ENCODE measurements at regions not wholly inside any gene's neighbourhood (a gene's known extent, or its start where the extent isn't known, plus 50 kb on each side); places are given as distances from the start of the nearest gene placed in this dataset.
A peak's percentile ranks its signal among the peaks of the same experiment; 100 is the strongest.
"Not testable (repeated sequence)": the region's sequence is repeated elsewhere in the genome, so short reads cannot be mapped to it uniquely, and the experiment has no call there.

DNA sequence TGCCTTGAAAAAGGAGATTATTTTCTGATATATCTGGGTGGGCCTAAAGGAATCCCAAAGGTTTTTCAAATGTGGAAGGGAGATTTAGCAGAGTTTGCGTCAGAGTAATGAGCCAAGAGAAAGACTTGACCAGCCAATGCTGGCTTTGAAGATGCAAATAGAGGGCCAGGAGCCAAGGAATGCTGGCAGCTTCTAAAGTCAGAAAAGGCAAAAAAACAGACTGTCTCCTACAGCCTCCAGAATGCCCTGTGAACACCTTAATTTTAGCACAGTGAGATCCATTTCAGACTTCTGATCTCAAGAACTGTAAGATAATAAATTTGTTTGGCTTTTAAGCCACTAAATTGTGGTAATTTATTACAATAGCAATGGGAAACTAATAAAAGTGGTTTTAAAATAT, 122.6 kb upstream of the FREM1 start:
- DNase-seq, result no peak

DNA sequence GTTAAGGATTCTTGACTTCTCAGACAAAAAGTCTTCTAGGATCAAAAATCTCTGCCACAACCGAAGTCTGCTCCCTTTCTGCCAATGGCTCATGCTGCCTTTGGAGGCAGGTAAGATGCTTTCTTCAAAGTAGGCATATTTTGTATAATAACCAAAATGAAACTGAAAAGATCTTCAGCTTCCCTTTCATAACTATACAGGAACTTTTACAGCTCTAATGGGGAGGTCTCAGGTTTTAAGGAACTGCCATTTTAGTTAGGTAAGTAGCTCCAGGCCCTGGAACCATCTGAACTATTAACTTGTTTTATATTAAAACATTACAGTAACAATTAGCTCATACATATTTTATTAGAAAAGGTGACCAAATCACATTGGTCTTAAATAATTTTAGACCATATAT, 110.9 kb upstream of the FREM1 start:
- DNase-seq, result no peak

DNA sequence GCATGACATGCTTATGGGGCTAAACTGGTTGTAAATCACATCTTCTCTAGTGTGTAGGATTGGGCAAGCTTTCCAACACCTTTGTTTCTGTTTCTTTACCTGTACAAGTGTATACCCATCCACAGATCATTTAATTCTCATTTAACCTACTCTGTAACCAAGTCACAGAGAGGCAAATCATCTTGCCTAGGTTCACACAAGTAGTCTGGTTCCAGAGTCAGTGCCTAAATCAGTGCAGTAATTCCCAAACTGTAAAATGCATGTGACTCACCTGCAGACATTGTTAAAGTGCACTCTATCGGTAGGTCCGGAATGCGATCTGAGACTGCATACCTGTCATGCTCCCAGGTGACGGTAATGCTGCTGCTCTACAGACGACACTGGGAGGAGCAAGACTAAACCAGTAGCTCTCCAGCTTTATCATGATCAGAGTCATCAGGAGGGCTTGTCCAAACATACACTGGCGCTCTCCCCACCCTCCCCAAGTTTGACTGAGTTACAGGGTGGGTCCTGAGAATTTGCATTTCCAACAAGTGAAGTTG, 107.9 kb upstream of the FREM1 start:
- DNase-seq, result no peak

DNA sequence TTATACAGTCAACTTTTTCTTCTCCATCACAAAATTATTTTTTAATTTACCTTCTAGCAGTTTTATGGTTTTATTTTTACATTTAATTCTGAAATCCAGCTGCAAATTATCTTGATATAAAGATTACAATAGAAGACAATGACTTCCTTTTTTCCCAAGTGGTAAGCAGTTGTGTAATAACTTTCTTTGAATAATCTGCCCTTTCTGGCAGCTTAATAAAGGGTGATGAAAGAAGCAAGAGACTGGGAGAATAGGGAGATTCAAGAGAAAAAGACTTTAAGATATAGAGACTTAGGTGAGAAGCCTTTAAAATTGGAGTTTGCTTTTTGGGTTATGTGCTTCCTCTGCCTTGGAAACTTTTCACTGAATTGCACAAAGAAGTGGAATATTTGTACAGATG, 100.4 kb upstream of the FREM1 start:
- DNase-seq, result no peak

DNA sequence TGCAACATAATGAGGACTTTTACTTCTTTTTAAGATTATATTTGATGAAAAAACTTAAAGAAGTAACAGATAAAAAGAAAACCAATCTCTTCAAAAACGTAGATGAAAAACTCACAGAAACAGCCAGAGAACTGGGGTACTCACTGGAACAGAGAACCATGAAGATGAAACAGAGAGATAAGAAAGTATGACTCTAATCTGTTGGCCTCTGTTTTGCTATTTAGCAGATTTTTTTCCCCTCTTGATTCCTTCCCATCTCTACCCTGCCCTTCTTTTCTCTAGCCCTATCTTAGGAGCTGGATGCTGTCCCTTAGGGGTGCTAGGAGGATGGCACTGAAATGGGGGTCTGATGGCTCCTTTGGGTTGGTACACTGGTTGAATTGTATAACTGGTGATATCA, 97.5 kb upstream of the FREM1 start:
- DNase-seq, result no peak

DNA sequence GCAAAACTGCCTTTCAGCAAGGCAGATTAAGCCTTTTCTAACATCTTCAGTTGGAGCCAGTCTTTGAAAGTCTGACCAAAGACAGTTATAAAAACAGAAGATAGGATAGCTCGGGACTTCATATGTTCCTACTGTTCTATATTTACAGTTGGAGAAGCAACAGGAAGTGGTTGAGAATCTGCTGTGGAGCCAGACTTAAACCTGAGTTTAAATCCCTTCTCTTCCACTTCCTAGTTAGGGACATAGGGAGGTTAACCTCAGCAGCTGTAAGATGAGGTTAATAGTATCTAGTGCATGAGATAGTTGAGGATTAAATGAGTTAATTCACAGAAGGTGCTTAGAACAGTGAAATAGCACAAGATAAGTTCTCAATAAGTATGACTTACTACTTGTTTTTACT, 84.5 kb upstream of the FREM1 start:
- no peak for DNase-seq

DNA sequence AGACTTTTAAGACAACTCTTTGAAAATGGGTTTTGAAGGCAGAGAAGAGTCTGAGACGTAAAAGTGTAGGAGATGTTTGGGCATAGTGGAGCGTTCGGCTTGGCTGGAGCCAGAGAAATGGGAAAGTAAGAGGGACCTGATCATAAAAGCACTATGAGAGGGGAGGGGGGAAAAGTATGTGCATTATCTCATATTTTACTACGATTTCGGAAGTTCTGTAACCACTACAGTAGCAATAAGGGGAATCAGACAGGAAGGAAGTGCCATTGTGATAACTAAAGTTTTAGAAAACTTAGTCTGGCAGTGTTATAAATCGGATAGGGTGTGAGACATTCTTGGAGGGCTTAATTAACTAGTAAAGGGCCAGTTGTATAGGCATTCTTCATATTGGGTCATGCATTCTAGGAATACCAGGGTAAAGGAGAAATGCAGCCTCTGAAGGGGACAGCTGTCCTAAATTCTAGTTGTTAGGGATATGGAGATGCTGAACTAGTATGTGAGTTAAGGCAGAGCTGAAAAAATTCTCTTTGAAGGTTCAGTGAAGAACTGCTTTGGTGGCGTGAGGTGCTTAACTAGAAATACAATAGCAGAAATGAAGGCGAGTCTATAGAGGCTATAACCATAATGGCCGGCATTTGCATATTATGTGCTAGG, 83.8 kb upstream of the FREM1 start:
- no peak for DNase-seq

DNA sequence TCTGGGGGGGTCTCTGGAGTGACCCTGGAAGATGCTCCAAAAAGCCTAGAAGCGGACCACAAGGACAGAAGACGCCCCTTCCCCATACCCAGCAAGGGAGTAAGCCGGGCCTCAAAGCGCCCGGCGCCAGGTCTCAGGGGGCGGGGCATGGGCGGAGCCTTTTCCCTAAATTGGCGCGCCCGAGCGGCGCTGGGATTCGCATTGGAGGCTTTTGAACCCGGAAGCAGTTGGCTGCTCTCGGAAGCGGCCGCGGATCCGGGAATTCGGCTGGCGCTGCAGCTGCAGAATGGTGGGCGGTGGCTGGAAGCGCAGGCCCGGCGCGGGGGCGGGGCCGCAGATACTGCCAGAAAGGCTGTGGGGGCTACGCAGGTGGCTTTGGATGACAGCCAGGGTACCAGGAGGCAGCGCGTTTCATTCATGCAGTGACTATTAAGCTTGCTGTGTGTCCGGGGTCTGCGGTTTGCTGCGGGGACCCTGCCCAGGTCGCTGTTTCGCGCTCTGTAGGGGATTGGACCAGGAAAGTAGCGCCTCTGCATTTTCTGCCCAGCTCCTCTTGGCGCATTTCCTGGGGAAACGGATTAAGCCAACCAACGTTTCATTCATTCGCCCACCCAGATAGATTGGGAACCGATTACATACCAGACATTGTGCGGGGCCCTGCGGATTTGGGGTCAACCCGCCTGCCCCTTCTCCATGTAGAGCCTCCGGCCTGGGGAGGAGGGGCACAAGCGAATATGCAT, 83.0 kb upstream of the FREM1 start:
- DNase-seq, result peak; percentile 78

DNA sequence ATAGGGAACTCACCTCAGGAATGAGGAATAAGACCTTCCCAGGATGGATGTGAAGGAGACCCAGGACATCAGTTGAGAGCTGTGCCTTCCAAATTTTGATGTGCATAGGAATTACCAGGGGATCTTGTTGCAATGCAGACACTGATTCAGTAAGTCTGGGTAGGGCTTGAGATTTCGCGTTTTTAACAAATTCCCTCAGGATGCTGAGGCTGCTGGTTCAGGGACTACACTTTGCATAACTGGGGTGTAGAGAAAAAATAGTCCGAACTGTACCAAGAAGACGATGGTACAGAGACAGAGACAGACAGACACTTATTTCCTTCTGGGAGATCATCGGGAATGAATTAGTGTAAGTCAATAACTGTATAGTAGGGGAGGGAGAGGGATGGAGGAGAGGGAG, 82.3 kb upstream of the FREM1 start:
- peak; percentile 49 for DNase-seq

DNA sequence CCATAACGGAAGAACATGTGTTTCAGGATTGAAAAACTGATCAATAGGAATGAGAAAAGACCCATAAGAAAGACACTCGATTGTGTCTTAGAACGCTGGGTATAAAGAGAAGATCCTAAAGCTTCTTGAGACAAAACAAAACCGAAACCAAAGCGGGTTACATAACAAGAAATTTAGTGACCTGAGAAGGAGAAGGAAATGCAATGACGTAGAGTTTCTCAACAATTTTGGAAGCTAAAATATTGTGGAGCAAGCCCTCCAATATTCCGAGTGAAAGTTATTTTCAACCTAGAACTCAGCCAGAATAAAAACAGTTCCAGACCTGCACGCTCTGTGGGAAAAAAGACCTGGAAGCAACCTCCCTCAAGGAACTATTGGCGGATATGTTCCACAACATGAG, 81.9 kb upstream of the FREM1 start:
- DNase-seq, result peak; percentile 43

DNA sequence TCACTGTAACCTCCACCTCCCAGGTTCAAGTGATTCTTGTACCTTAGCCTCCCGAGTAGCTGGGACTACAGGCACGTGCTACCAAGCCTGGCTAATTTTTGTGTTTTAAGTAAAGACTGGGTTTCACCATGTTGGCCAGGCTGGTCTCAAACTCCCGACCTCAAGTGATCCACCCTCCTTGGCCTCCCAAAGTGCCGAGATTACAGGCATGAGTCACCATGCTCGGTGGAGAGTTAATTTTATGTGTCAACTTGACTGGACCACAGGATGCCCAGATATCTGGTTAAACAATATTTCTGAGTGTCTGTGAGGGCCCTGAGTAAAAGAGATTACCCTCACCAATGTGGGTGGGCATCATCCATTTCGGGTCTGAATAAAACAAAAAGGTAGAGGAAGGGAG, 80.4 kb upstream of the FREM1 start:
- not testable (repeated sequence) for DNase-seq

DNA sequence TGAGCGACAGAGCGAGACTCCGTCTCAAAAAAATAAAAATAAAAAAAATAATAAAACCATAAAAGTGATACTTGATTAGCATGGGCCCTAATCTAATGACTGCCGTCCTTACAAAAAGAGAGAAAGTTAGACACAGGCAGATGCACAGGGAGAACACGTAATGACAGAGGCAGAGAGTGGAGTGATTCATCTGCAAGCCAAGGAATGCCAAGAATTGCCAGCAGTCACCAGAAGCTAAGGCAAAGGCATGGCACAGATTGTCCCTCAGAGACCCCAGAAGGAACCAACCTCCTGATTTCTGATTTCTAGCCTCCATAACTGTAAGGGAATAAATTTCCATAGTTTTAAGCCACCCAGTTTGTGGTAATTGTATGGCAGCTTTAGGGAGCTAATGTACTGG, 79.6 kb upstream of the FREM1 start:
- no peak for DNase-seq

DNA sequence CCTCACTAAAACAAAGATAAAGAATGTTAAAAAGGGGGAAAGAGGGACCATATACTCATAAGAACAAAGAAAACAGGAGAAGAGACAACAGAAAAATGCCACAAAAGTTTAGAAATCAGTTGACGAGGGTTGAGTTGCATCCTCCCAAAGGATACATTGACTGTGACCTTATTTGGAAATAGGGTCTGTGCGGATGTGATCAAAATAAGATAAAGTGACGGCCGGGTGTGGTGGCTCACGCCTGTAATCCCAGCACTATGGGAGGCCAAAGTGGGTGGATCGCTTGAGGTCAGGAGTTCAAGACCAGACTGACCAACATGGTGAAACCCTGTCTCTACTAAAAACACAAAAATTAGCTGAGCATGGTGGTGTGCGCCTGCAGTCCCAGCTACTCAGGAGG, 79.1 kb upstream of the FREM1 start:
- not testable (repeated sequence) for DNase-seq

DNA sequence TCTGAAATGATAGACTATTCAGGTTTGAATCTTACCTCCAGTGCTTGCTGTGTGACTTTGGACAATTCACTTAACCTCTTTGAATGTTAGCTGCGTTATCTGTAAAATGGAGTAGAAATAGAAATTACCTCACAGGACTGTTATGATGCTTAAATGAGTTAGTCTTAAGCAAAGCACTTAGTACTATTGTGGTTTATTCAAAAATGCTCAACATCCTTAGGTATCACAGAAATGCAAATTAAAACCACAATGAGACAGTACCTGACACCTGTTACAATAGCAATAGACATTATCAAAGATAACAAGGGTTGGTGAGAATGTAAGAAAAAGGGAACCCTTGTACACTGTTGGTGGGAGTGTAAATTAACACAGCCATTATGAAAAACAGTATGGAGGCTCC, 77.6 kb upstream of the FREM1 start:
- DNase-seq, result no peak

DNA sequence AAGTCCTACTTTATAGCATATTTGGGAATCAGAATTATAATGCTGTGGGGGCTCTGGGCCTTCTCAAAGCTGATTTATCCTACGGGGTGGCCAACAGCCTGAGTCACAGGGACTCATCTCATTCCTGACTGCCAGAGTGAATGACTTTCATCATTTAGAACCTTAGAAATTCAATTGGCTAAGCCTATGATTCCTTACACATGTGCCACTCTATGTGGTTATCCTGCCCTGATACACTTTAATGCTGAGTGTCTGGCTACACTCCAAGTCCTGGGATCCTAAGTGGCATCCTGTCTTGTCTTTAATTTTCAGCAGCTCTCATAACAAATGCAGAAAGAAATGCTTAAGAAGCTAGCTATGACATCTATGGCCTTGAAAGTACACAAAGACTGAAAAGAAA, 75.2 kb upstream of the FREM1 start:
- no peak for DNase-seq

DNA sequence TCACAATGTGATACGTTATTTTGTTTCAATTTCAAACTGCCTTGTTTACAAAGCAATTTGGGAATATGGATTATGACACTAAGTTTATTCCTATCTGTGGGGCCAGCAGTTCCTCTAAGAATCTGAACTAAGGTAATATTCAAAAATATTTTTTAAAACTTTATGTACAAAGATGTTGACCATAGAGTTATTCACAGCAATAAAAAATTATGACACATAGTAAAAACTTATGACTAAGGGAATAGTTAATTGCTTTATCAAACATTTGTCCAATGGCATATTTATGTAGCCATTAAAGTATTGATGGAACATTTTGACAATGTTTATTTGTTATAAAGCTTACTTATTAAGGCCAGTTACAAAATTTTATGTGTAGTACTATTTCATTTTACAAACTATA, 73.4 kb upstream of the FREM1 start:
- no peak for DNase-seq

DNA sequence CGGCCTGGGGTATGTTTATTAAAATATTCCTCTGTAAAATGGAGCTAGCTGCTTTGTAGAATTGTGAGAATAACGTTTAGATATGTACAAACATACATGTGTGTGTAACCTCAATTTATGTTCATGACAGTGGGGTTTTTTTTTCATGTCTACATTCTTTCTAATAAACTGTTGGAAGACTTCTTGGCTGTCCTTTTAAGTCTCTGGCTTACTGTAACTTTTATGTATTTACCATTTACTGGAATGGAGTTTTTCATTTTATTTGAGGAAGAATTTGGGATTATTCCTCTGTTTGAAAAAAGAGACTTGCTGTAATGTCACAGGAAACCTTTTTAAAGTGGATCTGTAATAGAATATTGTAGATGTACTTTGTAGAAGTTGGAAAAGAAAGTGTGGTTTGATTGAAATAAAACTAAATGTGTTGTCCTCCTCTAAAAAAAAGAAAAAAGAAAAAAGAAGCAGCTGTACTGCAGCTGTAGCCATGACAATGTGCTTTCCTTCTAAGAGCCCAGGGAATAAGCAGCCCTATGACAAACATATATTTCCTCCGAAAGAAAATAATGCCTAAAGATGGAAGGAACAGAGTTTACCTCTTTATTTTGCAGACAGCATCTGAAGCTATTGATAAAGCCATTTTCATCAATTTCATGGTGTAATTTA, 71.2 kb upstream of the FREM1 start:
- DNase-seq, result no peak

DNA sequence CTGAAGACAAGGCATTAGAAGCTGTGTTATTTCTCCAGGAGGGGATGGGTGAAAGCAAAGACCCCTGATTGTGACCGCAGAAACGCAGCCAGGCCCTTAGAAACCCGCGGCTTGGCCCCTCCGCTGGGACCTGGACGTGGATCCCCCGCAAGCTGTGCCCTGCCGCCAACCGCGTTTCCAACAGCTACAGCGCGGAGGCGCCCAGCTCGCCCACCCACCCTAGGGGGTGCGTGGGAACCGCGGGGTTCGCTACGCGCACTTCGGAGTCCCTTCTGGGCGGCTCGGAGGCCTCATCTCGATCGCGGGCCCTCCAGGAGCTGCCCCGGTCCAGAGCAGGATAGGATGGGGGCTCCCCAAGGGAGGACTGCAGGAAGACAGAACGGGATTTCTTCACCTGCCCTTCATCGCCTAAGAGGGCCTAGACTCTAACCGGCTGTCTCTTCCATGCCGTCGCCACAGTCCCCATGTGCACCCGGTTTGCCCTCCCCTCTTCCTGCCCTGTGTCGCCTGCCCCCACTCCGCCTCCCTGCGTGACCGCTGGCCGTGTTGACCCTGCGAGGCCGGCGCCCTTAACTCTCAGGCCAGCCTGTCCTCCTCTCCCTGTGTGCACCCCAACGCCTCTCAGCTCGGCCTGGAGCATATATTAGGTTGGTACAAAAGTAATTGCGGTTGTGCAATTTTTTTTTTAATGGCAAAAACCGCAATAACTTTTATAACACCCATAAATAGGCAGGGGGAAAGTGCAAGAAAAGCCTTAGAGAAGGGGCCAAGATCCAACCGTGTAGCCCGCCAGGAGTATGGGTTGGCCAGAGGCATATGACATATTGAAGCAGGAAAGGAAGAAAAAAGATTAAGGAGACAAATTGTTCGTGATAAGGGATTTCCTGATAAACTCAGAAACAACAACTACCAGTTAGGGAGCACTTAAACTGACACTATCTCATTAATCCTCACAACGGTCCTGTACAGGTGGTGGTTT, 68.1 kb upstream of the FREM1 start:
- DNase-seq, result no peak

DNA sequence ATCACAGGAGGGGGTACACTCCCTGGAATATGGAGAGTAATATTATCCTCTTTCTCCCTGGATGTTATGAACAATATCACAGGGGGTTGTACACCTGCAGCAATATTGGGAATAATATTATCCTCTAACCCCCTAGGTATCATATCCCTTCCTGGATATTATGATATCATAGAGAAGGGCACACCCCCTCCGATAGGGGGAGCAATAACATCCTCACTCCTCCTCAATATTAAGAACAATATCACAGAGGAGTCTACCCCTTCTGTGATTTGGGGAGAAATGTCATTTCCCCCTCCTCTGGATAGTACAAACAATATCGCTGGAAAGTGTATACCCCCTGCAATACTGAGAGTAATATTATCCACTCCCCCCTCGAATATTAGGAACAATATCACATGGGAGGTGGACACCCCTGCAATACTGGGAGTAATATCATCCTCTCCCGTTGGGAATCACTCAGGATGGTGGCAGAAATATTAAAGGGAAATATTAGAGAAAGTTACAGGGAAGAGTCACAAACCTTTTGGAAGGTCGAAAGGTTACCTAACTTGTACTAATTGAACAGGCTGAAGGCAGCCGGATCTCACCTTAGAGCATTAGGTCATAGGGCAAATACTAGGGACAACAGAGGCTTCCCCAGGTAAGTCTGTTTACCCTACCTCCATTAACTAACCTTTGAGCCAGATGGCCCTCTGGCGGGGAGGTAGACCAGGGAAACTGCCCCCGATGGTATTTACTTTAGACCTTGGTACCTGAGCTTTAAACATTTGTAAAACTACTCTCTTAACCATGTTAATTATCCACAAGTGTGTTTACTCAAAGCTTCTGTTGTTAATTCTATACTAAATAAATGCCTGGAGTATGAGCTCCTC, 57.5 kb upstream of the FREM1 start:
- no peak for DNase-seq

DNA sequence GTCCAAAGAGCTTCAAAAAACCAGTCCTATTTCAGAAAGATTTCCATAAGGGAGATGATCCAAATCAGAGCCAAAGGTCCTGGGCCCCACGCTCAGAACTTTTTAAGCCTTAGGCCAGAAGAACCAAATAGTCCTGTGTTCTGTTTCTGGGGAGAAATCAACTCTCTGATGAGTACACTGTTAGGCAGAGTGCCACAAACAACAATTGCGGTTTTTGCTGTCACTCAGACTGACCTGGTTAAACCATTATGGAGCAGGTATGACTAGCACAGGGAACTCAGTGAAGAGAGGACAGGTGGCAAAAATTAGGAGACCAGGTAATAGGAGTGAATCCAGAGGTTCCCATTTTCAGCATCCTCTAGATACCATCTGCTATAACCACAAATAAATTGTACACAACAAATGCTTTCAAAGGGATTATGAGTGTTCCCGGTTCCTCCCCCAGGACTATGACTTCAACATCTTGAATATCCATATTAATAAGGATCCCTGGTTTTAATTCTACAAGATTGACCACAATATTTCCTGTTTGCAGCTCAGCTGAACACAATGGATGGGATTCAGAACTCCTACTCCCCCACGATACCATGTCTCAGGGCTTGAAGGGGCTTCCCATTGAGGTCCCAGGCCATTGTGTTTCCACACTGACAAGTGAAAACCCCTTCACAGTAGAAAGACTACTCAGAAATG, 52.1 kb upstream of the FREM1 start:
- no peak for DNase-seq

DNA sequence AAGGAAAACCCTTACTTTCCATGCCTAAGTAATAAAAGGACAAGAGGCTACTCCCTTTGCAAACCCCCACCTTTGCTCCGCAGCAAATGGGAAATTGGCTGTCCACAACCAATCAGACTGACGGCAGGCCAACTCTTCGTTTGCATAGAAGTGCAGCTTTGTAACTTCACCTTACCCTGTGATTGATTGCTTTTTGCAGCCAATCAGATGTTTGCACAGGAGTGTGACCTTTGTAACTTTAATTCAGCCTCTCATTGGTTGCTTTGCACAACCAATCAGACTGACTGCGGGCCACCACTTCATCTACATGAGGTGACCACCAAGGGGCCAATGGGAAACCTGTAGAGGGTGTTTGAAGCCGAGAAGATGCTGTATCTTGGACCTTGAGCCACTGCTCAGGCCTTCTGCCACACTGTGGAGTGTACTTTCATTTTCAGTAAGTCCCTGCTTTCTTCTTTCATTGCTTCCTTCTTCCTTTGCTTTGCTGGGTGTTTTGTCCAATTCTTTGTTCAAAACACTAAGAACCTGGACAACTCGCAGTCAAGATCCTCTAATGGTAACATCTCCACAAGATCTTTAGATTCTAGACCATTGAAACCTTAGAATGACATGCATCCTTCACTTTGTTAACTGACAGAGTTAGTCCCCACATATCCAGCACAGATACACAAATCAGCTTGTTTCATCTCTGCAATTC, 51.3 kb upstream of the FREM1 start:
- no peak for DNase-seq
